NCI-H446 treated with DMSO at 0.1 percent for 48 hours (cell line): ENCODE measurements at regions not wholly inside any gene's neighbourhood (a gene's known extent, or its start where the extent isn't known, plus 50 kb on each side); places are given as distances from the start of the nearest gene placed in this dataset.

Experiments
- DNase-seq: peaks from one replicate; lab custom pipeline; 2025; lab: John Stamatoyannopoulos, UW

DNA sequence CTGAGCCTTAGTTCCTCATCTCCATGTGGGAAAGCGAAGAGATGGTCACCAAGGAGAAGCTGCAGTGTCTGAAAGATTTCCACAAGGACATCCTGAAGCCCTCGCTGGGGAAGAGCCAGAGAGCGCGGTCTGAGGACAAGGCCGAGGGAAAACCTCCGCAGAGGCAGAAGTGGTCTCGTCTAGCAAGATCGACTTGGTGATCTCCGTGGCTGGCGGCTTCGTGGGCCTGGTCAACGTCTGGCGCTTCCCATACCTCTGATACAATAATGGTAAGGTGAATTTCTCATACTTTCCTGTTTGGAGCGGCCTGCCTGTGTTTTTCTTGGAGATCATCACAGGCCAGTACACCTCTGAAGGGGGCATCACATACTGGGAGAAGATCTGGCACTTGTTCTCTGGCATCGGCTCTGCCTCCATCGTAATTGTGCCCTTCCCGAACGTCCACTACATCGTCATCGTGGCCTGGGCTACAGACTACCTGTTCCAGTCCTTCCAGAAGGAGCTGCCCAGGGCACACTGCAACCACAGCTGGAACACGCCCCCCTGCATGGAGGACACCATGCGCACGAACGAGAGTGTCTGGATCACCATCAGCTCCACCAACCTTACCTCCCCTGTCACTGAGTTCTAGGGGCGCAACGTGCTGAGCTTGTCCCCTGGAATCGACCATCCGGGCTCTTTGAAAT is 841.1 kb upstream of the TMPRSS15 start:
- DNase-seq: no peak

DNA sequence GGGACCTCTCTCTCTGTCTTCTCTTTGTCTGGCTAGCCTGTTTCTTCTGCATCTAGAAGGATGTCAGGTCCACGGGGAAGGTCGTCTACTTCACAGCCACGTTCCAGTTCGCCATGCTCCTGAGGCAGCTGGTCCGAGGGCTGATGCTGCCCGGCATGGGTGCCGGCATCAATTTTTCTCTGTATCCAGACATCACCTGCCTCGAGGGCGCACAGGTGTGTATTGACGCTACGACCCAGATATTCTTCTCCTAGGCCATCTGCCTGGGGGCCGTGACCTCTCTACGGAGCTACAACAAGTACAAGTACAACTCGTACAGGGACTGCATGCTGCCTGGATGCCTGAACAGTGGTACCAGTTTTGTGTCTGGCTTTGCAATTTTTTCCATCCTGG is 841.6 kb upstream of the TMPRSS15 start:
- no peak for DNase-seq

DNA sequence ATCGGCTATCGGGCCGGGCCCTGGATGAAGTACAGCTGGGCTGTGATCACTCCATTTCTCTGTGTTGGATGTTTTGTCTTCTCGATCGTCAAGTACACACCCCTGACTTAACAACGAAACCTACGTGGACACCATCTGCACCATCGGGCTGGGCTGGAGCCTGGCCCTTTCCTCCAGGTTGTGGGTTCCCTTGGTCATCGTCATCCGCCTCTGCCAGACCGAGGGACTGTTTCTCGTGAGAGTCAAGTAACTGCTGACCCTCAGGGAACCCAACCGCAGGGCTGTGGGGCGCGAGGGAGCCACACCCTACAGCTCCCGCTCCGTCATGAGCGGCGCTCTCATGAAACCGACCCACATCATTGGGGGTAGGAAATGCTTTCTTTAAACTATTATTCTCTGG is 842.4 kb upstream of the TMPRSS15 start:
- no peak for DNase-seq

DNA sequence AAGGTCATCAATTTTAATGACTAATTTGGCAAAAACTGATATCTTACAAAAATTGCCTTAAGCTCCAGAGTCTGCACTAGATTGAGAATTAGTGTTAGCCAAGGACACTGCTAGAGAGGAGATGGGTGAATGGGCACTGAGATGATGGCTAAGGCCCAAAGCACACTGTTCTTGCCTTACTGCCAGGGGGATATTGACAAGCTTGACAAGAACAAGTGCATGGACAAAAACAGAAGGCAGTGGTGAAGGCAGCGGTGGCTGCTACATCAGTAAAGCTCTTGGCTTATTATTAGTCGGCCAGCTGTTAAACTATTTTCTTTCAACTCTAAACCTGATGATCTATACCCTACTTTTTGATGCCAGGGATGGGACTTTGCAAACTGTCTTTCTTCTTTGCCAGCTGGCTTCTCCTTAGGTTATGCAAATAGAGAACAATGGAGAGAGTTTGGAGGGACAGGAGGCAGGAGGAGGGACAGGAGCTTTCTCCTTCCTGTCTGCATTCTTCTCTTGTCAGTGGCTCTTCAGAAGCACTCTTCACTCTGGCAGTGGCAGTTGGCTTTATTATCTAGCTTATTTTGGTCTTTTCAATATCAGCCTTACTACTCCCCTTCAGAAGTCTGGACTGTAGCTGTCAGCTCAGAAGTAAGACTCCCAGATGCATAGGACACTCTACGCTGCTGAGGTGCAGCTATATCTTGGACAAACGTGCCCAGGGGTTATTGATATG is 853.5 kb upstream of the TMPRSS15 start:
- peak; percentile 99 for DNase-seq

GRCh38 chr21:19261731-19262376 is 858.3 kb upstream of the TMPRSS15 start:
- no peak for DNase-seq

DNA sequence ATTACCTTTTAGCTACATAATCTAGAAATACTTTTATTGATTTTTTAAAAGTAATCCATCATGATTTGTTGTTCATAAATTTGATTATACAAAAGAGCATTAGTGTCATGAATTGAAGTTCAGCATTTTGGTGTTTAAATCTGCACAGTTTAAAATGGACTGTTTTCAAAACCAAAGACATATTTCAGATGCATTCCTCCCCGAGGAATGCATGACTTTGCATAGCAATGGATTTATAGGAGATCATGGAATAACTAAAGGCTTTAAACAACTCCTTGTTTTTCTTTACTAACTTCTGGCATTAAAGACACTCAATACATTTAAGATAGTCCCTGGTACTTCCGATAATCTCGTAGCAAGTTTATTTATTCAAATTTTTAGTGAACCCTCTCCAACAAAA is 863.1 kb upstream of the TMPRSS15 start:
- DNase-seq: no peak

DNA sequence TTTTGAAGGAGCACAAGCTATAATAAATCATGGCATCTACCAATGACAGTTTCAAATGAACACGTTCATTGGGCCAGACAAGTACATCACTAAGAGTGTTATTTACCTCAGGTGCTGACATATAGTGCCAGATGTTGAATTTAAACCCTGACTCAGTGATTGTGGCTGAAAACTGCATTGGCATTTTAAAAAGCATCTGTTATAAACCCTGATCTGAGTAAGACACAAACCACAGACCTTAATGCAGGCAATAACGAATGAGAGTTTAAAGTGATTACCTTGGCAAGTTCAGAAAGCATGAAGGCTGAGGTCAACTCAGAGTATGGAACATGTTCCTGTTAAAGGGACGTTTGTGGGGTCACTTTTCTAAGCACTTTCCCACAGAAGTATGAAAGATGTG is 865.1 kb upstream of the TMPRSS15 start:
- no peak for DNase-seq

DNA sequence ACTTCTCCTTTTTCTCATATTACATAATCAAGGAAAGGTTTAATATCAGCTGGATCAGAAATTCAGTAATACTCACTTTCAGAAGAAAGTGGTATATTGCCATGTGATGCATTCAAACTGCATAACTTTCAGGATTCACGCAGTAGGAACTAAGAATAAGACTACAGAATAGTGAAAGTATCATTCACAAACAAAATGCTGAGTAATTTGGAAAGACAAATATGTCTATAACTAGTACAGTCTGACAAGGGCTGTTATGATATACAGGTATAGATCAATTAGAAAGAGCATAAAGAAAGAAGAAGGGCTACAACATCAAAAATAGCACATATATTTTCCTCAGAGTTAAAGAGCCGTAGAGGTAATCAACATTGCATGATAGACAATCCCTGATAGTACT is 871.5 kb upstream of the TMPRSS15 start:
- DNase-seq: no peak

- no peak for DNase-seq
Measured at GRCh38 chr21:19276665-19277064, 873.1 kb upstream of the TMPRSS15 start.

GRCh38 chr21:19286876-19287275 is 883.3 kb upstream of the TMPRSS15 start:
- no peak for DNase-seq

- DNase-seq: no peak
Measured at GRCh38 chr21:19290328-19290727, 886.7 kb upstream of the TMPRSS15 start.

- no peak for DNase-seq
Measured at GRCh38 chr21:19320291-19320690, 916.7 kb upstream of the TMPRSS15 start.

DNA sequence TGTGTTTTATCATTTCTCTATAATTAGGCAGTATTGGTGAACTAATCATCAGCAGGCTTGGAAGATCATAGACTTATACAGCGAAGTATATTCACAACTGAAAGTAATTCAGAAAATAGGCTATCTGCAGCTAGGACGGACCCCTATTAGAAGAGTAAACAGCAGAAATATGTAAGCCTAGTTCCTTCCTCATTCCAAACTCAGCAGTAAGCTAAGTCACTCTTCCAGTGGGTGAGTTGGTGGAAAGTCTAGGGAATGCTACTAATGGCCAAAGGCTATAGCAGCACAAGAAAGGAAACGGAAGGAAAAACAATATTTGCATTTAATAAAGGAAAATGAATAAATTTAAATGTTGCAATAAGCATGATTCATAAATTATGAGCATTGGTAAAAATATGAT is 918.1 kb upstream of the TMPRSS15 start:
- no peak for DNase-seq

- DNase-seq: peak; percentile 14
Measured at GRCh38 chr21:19322360-19322759, 918.8 kb upstream of the TMPRSS15 start.

GRCh38 chr21:19326531-19327319 is 923.1 kb upstream of the TMPRSS15 start:
- no peak for DNase-seq

DNA sequence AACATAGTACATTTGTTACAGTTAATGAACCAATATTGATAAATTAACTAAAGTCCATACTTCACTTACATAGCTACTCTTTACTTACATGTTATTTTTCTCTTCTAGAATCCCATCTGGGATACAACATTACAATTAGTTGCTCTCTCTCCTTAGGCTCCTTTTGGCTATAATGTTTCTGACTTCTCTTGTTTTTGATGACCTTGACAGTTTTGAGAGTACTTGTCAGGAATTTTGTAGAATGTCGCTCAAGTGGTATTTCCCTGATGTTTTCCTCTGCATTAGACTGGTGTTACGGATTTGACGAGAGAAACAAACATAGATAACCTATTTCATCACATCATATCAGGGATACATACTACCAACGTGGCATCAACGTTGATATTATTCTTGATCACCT is 925.4 kb upstream of the TMPRSS15 start:
- no peak for DNase-seq

DNA sequence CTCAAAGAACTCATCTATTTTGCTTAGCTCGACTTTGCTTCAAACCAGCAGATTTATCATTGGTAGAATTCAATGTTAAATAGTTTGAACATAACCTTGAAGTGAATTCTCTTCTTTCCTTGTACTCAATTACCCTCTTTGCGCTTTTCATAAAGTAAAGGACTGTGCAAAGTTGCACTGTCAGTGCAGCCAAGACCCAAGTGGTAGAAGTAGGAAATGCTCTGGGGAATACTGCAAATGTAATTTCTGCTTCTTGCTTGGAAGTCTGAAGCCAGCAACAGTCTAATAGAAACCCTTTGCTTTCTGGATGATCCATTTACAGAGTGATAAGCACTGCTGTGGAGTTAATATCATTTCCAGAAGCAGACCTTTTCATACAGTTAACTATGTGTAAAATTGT is 936.7 kb upstream of the TMPRSS15 start:
- DNase-seq: no peak

- no peak for DNase-seq
Measured at GRCh38 chr21:19340954-19341353, 937.4 kb upstream of the TMPRSS15 start.

- no peak for DNase-seq
Measured at GRCh38 chr21:19343711-19344110, 940.1 kb upstream of the TMPRSS15 start.

DNA sequence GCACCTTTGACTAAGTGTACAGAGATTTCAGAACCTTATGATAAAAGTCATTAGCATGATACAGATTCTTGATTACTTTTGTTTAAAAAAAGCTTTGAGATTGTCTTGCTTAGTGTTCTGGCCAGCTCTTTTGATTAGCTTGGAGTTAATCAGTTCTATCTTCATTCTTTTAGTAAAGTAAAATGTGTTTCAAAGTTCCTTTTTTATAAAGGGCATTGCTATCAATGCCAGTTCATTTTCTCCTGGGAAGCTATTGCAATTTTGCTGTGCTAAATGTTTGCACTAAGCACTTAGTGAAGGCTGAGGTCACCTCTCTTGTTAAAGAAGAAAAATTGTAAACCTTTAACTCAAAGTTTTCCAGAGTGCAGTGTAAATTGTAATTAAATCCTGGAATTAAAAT is 946.7 kb upstream of the TMPRSS15 start:
- DNase-seq: no peak

GRCh38 chr21:19353256-19353655 is 949.7 kb upstream of the TMPRSS15 start:
- DNase-seq: no peak

DNA sequence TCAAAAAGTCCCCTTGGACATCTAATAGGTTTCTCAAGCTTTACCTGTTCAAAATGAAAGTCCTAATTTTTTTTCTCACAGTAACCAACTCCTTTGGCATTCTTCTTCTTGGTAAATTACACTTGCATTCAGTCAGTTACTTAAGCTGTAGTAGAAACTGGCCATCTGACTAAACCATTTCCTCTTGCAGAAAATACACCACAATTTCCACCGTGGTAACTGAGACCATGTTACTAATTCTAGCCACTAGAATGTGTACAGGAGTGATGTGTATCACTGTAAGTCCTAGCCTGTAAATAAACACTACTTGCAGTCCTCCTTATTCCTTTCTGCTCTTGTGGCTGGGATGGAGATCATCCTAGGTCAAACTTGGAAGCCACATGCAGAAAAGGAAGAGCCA is 965.4 kb upstream of the TMPRSS15 start:
- DNase-seq: no peak

GRCh38 chr21:19392390-19392789 is 988.8 kb upstream of the TMPRSS15 start:
- no peak for DNase-seq
